GM12874 (cell line): ENCODE measurements at regions not wholly inside any gene's neighbourhood (a gene's known extent, or its start where the extent isn't known, plus 50 kb on each side); places are given as distances from the start of the nearest gene placed in this dataset.

Experiments used
- TF ChIP-seq, protein P1 (sequence below): IDR thresholded peaks from 2 replicates; pipeline ENCODE4 v1.5.1; 2011; ENCODE audit warnings: low read depth, mild to moderate bottlenecking, control low read depth, low read length, moderate library complexity; ENCODE audit not compliant: insufficient read depth

- TF ChIP-seq, protein P1, sequence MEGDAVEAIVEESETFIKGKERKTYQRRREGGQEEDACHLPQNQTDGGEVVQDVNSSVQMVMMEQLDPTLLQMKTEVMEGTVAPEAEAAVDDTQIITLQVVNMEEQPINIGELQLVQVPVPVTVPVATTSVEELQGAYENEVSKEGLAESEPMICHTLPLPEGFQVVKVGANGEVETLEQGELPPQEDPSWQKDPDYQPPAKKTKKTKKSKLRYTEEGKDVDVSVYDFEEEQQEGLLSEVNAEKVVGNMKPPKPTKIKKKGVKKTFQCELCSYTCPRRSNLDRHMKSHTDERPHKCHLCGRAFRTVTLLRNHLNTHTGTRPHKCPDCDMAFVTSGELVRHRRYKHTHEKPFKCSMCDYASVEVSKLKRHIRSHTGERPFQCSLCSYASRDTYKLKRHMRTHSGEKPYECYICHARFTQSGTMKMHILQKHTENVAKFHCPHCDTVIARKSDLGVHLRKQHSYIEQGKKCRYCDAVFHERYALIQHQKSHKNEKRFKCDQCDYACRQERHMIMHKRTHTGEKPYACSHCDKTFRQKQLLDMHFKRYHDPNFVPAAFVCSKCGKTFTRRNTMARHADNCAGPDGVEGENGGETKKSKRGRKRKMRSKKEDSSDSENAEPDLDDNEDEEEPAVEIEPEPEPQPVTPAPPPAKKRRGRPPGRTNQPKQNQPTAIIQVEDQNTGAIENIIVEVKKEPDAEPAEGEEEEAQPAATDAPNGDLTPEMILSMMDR, result no peak
These were observed 796.2 kb downstream of the NR2F2 start for GRCh38 chr15:97126553-97127233.

GRCh38 chr15:97129674-97130073 lies 799.2 kb downstream of the NR2F2 start:
- TF ChIP-seq, protein P1, result no peak

GRCh38 chr15:97140216-97140615 lies 809.7 kb downstream of the NR2F2 start:
- TF ChIP-seq, protein P1, result no peak

DNA sequence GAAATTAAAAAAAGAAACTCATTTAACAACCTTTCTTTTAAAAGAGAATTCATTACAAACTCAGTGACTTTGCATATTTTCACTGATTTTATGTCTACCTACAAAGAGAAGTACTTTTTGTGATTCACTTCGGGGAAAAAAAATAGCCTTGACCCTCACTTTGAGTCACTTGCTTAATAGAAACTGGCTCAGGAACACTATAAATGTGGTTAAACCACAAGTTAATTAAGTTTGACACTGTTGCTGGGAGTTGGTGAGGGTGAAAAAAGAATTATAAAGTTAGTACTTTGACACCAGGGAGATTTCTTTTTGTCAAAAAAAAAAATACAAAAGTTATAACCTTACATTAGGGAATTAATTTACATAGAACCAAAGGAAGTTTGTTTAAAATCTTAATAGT lies 810.9 kb downstream of the NR2F2 start:
- TF ChIP-seq, protein P1, result no peak

DNA sequence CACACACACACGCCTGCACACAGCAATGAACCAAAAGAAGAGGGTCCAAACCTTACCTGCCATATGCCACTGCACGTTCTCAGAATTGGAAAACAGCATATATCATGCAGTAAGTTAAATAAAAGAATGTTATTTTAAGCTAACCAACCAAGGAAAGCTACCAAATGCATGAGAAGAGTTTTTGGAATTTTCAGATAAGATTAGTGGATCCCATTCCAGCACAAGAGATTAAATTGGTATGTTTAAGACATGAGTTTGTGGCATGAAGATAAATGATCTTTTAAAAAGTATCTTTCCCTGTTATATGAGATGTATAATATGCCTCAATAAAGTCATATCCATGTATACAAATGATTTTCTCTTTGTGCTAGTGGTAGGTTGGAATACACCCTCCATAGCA lies 811.4 kb downstream of the NR2F2 start:
- TF ChIP-seq, protein P1, result no peak

GRCh38 chr15:97143592-97144376 lies 813.3 kb downstream of the NR2F2 start:
- TF ChIP-seq, protein P1, result no peak

DNA sequence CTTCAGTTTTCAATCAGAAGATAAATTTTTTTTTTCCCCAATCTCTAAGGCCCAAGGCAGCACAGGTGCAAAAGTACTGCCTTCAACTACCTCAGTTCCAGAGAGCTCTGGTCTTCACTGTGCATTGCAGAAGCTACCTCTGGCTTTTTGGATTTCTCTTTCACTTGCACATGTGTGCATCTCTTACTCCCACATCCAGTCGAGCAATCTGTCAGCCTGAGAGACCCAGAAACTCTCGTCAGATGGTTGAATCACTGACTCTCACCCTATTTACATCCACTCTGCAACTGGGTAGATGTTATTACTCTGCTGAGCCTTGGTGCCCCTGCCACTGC lies 813.8 kb downstream of the NR2F2 start:
- TF ChIP-seq, protein P1, result no peak
